ENCODE measurements at regions not wholly inside any gene's neighbourhood (a gene's known extent, or its start where the extent isn't known, plus 50 kb on each side); places are given as distances from the start of the nearest gene placed in this dataset.

GRCh38 chr12:67504026-67504425 is 144.5 kb upstream of the DYRK2 start:
- 60% methylated on average over 1 of the region's 1 CpG for WGBS
- TF ChIP-seq SP1 (IDR thresholded peaks at IDR 0.05), result no peak
- no peak for TF ChIP-seq CTCF (IDR thresholded peaks at IDR 0.05; ENCODE audit: low read depth, low read length, missing input control)
- no peak for TF ChIP-seq JUND (IDR thresholded peaks at IDR 0.05)
- TF ChIP-seq GABPA (IDR thresholded peaks at IDR 0.05 in 1 of 2, conservative IDR thresholded peaks at IDR 0.05 in 1 of 2), result no peak
- TF ChIP-seq FOXA2 (IDR thresholded peaks at IDR 0.05), result no peak
- TF ChIP-seq REST (IDR thresholded peaks at IDR 0.05), result no peak
- TF ChIP-seq HNF4A (conservative IDR thresholded peaks at IDR 0.05), result no peak
- Histone ChIP-seq H3K4me1 (ENCODE audit: control insufficient read depth in 4 of 4, insufficient read depth in 4 of 4, low read length in 3 of 4) (no peaks in the 10 kb centered on the region), H3K27me3 (ENCODE audit: control insufficient read depth in 4 of 4, insufficient read depth in 4 of 4, low read length in 3 of 4) (peaks cover 0 to 3% (median 0%) of the 10 kb centered on the region in 4 donors), H3K9me3 (ENCODE audit: control insufficient read depth in 4 of 4, low read length in 3 of 4) (no peaks in the 10 kb centered on the region), H3K27ac (ENCODE audit: low read depth in 1 of 2, low read length in 2 of 2) (no peak overlapping the region), H3K4me3 (ENCODE audit: low read depth in 1 of 3, low read length in 3 of 3) (no peak overlapping the region), H3K36me3 (ENCODE audit: control insufficient read depth in 4 of 4, insufficient read depth in 3 of 4, low read depth in 1 of 4, low read length in 3 of 4) (no peaks in the 10 kb centered on the region), H3K9ac (ENCODE audit: low read depth in 1 of 2, low read length in 2 of 2) (no peak overlapping the region)
- DNase-seq (ENCODE audit: low spot score), result no peak

- no peak for DNase-seq (ENCODE audit: low spot score)
- Histone ChIP-seq H3K9me3 (ENCODE audit: control insufficient read depth in 4 of 4, low read length in 3 of 4) (no peaks in the 10 kb centered on the region), H3K4me3 (ENCODE audit: low read depth in 1 of 3, low read length in 3 of 3) (no peak overlapping the region), H3K27me3 (ENCODE audit: control insufficient read depth in 4 of 4, insufficient read depth in 4 of 4, low read length in 3 of 4) (peaks cover 0 to 3% (median 0%) of the 10 kb centered on the region in 4 donors), H3K36me3 (ENCODE audit: control insufficient read depth in 4 of 4, insufficient read depth in 3 of 4, low read depth in 1 of 4, low read length in 3 of 4) (no peaks in the 10 kb centered on the region), H3K27ac (ENCODE audit: low read depth in 1 of 2, low read length in 2 of 2) (no peak overlapping the region), H3K4me1 (ENCODE audit: control insufficient read depth in 4 of 4, insufficient read depth in 4 of 4, low read length in 3 of 4) (no peaks in the 10 kb centered on the region), H3K9ac (ENCODE audit: low read depth in 1 of 2, low read length in 2 of 2) (no peak overlapping the region)
- TF ChIP-seq RAD21 (IDR thresholded peaks at IDR 0.05), result no peak
- WGBS, result 49% methylated on average over 3 of the region's 3 CpGs
These were observed 141.8 kb upstream of the DYRK2 start for GRCh38 chr12:67506739-67507138.

GRCh38 chr12:67508830-67509229 is 139.7 kb upstream of the DYRK2 start:
- Histone ChIP-seq H3K4me3 (ENCODE audit: low read depth in 1 of 3, low read length in 3 of 3) (no peak overlapping the region), H3K9ac (ENCODE audit: low read depth in 1 of 2, low read length in 2 of 2) (no peak overlapping the region), H3K36me3 (ENCODE audit: control insufficient read depth in 4 of 4, insufficient read depth in 3 of 4, low read depth in 1 of 4, low read length in 3 of 4) (no peaks in the 10 kb centered on the region), H3K27ac (ENCODE audit: low read depth in 1 of 2, low read length in 2 of 2) (no peak overlapping the region), H3K4me1 (ENCODE audit: control insufficient read depth in 4 of 4, insufficient read depth in 4 of 4, low read length in 3 of 4) (no peaks in the 10 kb centered on the region), H3K9me3 (ENCODE audit: control insufficient read depth in 4 of 4, low read length in 3 of 4) (no peaks in the 10 kb centered on the region), H3K27me3 (ENCODE audit: control insufficient read depth in 4 of 4, insufficient read depth in 4 of 4, low read length in 3 of 4) (peaks cover 0 to 7% (median 0%) of the 10 kb centered on the region in 4 donors)
- no peak for DNase-seq (ENCODE audit: low spot score)
- 84% methylated on average over 1 of the region's 1 CpG for WGBS
- TF ChIP-seq RXRA (IDR thresholded peaks at IDR 0.05) (no peak), ZBTB33 (IDR thresholded peaks at IDR 0.05) (no peak), RAD21 (IDR thresholded peaks at IDR 0.05) (no peak), HNF4A (conservative IDR thresholded peaks at IDR 0.05) (no peak), HNF4G (IDR thresholded peaks at IDR 0.05) (no peak), MAX (IDR thresholded peaks at IDR 0.05) (no peak), JUND (IDR thresholded peaks at IDR 0.05) (no peak), EGR1 (IDR thresholded peaks at IDR 0.05; ENCODE audit: low read depth in 2 of 2) (no peak), TAF1 (conservative IDR thresholded peaks at IDR 0.05) (no peak), CTCF (IDR thresholded peaks at IDR 0.05; ENCODE audit: low read depth, low read length, missing input control) (no peak), SP1 (IDR thresholded peaks at IDR 0.05) (no peak), FOXA2 (IDR thresholded peaks at IDR 0.05) (no peak), GABPA (IDR thresholded peaks at IDR 0.05 in 1 of 2, conservative IDR thresholded peaks at IDR 0.05 in 1 of 2) (no peak), ATF3 (IDR thresholded peaks at IDR 0.05) (no peak), YY1 (IDR thresholded peaks at IDR 0.05) (no peak), FOXA1 (IDR thresholded peaks at IDR 0.05) (no peak), NR2F2 (IDR thresholded peaks at IDR 0.05) (no peak)
